GM12878 (cell line): ENCODE measurements at regions not wholly inside any gene's neighbourhood (a gene's known extent, or its start where the extent isn't known, plus 50 kb on each side); places are given as distances from the start of the nearest gene placed in this dataset.

Experiments used
- ATAC-seq: fragments of 200-7000 bp; cut with Tn5 transposase; 3 replicates; pipeline ENCODE4 v1.9.1; 2020; ENCODE audit warnings: mild to moderate bottlenecking, moderate library complexity
- BruUV-seq: library from RNA; stranded (reverse); fragments of 400-500 nt; replicated peaks from 2 replicates; lab custom pipeline; 2021; lab: Mats Ljungman, UMichigan
- CTCF ChIA-PET: fragments of 300-600 bp; sonication (Branson Sonifier 250); formaldehyde crosslinking; extraction: SDS; loops from one replicate; lab custom pipeline; 2021; ENCODE audit warnings: inconsistent platforms; lab: Yijun Ruan, JAX
- POLR2A ChIA-PET: fragments of 350-600 bp; formaldehyde crosslinking; extraction: SDS; loops from one replicate; lab custom pipeline; 2021; ENCODE audit warnings: inconsistent platforms; lab: Charles Lee
- RAD21 ChIA-PET: fragments of 300-600 bp; sonication (Branson Sonifier 250); formaldehyde crosslinking; loops from one replicate; lab custom pipeline; 2023; ENCODE audit warnings: antibody characterized with exemption; ENCODE audit not compliant: unreplicated experiment; lab: Charles Lee
- SMC1A ChIA-PET: fragments of 300-600 bp; sonication (Branson Sonifier 250); formaldehyde crosslinking; loops from one replicate; lab custom pipeline; 2023; ENCODE audit not compliant: unreplicated experiment, uncharacterized antibody; lab: Charles Lee
- DNase-seq: peaks from one replicate; pipeline ENCODE4 v3.0.0-alpha.2; 2011; ENCODE audit warnings: low read depth, low spot score
- FAIRE-seq: peaks from 3 replicates; lab custom pipeline; 2011; peaks lifted over from hg19 to GRCh38; lab: Jason Lieb, UNC
- H2AFZ ChIP-seq: 2 replicates; pipeline ENCODE4 v1.6.0; 2011; ENCODE audit warnings: low read depth, low read length, control low read depth; ENCODE audit not compliant: control insufficient read depth
- H3K27ac ChIP-seq: 2 replicates; pipeline ENCODE4 v1.5.1; 2011; ENCODE audit warnings: control low read depth; ENCODE audit not compliant: control insufficient read depth, insufficient read depth
- H3K27me3 ChIP-seq, 2 experiments: replicated peaks in 1 of 2; 2 replicates each; pipeline versions ENCODE4 v1.6.0 to v1.6.1; 2011; ENCODE audit warnings: low read length in 1 of 2; ENCODE audit not compliant: control insufficient read depth in 2 of 2, insufficient read depth in 2 of 2
- H3K36me3 ChIP-seq, 2 experiments: 2 replicates each; pipeline ENCODE4 v1.5.1; 2011; ENCODE audit warnings: low read length in 1 of 2; ENCODE audit not compliant: control insufficient read depth in 2 of 2, insufficient read depth in 2 of 2
- H3K4me1 ChIP-seq: 2 replicates; pipeline ENCODE4 v1.6.1; 2011; ENCODE audit warnings: mild to moderate bottlenecking, low read length, moderate library complexity, mixed read lengths; ENCODE audit not compliant: control insufficient read depth, insufficient read depth
- H3K4me2 ChIP-seq: 2 replicates; pipeline ENCODE4 v1.6.0; 2011; ENCODE audit warnings: control low read depth; ENCODE audit not compliant: control insufficient read depth, insufficient read depth
- H3K4me3 ChIP-seq: fragments of 200-600 bp; sonication (generic); 2 replicates; pipeline ENCODE4 v1.5.1; 2016
- H3K79me2 ChIP-seq: 2 replicates; pipeline ENCODE4 v1.6.0; 2011; ENCODE audit warnings: low read length; ENCODE audit not compliant: control insufficient read depth, insufficient read depth
- H3K9ac ChIP-seq: 2 replicates; pipeline ENCODE4 v1.8.0; 2011; ENCODE audit warnings: low read length, control low read depth, mixed read lengths; ENCODE audit not compliant: control insufficient read depth, insufficient read depth
- H3K9me3 ChIP-seq: replicated peaks from 3 replicates; pipeline ENCODE4 v1.5.1; 2011; ENCODE audit warnings: mild to moderate bottlenecking, low read length; ENCODE audit not compliant: control insufficient read depth, insufficient read depth
- H4K20me1 ChIP-seq: 2 replicates; pipeline ENCODE4 v1.6.0; 2011; ENCODE audit not compliant: control insufficient read depth, insufficient read depth
- CREB1 ChIP-seq: IDR thresholded peaks from 2 replicates; pipeline ENCODE4 v1.6.1; 2012; ENCODE audit warnings: low read depth, mild to moderate bottlenecking, inconsistent platforms
- E4F1 ChIP-seq: fragments of 450-650 bp; IDR thresholded peaks from 2 replicates; pipeline ENCODE4 v1.6.1; 2018; ENCODE audit warnings: borderline replicate concordance, mild to moderate bottlenecking; ENCODE audit not compliant: partially characterized antibody
- FOXK2 ChIP-seq: fragments of 450-650 bp; IDR thresholded peaks from 2 replicates; pipeline ENCODE4 v1.6.1; 2017; ENCODE audit warnings: mild to moderate bottlenecking, moderate library complexity
- FOXM1 ChIP-seq: IDR thresholded peaks from 2 replicates; pipeline ENCODE4 v1.6.1; 2012; ENCODE audit warnings: low read depth, mild to moderate bottlenecking, inconsistent platforms, low read length, moderate library complexity
- HCFC1 ChIP-seq: fragments of 150-350 bp; IDR thresholded peaks from 2 replicates; pipeline ENCODE4 v1.6.1; 2014; ENCODE audit warnings: low read length
- IKZF2 ChIP-seq, 2 experiments: fragments of 450-650 bp; IDR thresholded peaks; 2 replicates each; pipeline ENCODE4 v1.6.1; 2017; ENCODE audit warnings: mild to moderate bottlenecking in 2 of 2, moderate library complexity in 2 of 2
- LARP7 ChIP-seq: fragments of 450-650 bp; IDR thresholded peaks from 2 replicates; pipeline ENCODE4 v1.6.1; 2017; ENCODE audit warnings: mild to moderate bottlenecking
- MXI1 ChIP-seq: fragments of 150-350 bp; IDR thresholded peaks from 2 replicates; pipeline ENCODE4 v1.6.1; 2011; ENCODE audit warnings: low read depth, mild to moderate bottlenecking, inconsistent platforms, low read length, improper control_type of control experiment
- NFXL1 ChIP-seq: fragments of 450-650 bp; IDR thresholded peaks from 2 replicates; pipeline ENCODE4 v1.6.1; 2017; ENCODE audit warnings: antibody characterized with exemption, mild to moderate bottlenecking, borderline replicate concordance
- PML ChIP-seq: IDR thresholded peaks from 2 replicates; pipeline ENCODE4 v1.6.1; 2012; ENCODE audit warnings: low read length, inconsistent platforms
- RBBP5 ChIP-seq: fragments of 200-600 bp; sonication (generic); conservative IDR thresholded peaks from 2 replicates; pipeline ENCODE4 v1.6.1; 2016
- SMARCA5 ChIP-seq: fragments of 450-650 bp; IDR thresholded peaks from 2 replicates; pipeline ENCODE4 v1.6.1; 2017; ENCODE audit warnings: mild to moderate bottlenecking
- SPI1 ChIP-seq: IDR thresholded peaks from 2 replicates; pipeline ENCODE4 v1.6.1; 2011; ENCODE audit warnings: low read depth, mild to moderate bottlenecking, low read length, moderate library complexity, borderline replicate concordance; ENCODE audit not compliant: insufficient read depth
- SREBF2 ChIP-seq: IDR thresholded peaks from 2 replicates; pipeline ENCODE4 v1.6.1; 2012; ENCODE audit warnings: mild to moderate bottlenecking, low read length
- TCF3 ChIP-seq: IDR thresholded peaks from 2 replicates; pipeline ENCODE4 v1.6.1; 2012; ENCODE audit warnings: low read depth, mild to moderate bottlenecking, low read length, borderline replicate concordance; ENCODE audit not compliant: insufficient read depth
- TCF7 ChIP-seq: IDR thresholded peaks from 2 replicates; pipeline ENCODE4 v1.6.1; 2014; ENCODE audit warnings: antibody characterized with exemption, borderline replicate concordance
- YY1 ChIP-seq: IDR thresholded peaks from 2 replicates; pipeline ENCODE4 v1.6.1; 2011; ENCODE audit warnings: low read depth, mild to moderate bottlenecking, low read length
- ZSCAN29 ChIP-seq: fragments of 450-650 bp; IDR thresholded peaks from 2 replicates; pipeline ENCODE4 v1.6.1; 2017; ENCODE audit warnings: mild to moderate bottlenecking, moderate library complexity
- WGBS: methylation state at CpG from one replicate; pipeline ENCODE4 v1.1.6; 2016; ENCODE audit warnings: low lambda C conversion rate; ENCODE audit not compliant: insufficient replicate concordance, insufficient coverage; ENCODE audit errors: missing lambda C conversion rate; 5-methylcytosine and 5-hydroxymethylcytosine counted together
- in situ Hi-C: fragments of 300-500 bp; cut with MboI; formaldehyde crosslinking; loops from 9 replicates; pipeline ENCODE4 v1.14.3; 2018; ENCODE audit warnings: mixed read lengths
- intact Hi-C: fragments of 100-400 bp; cut with micrococcal nuclease; formaldehyde crosslinking; loops from one replicate; pipeline ENCODE4 v1.14.2; 2022; ENCODE audit not compliant: unreplicated experiment

- no TSS peak for BruUV-seq
- Histone ChIP-seq H3K4me1 (no peaks in the 10 kb centered on the region), H3K9ac (no peak overlapping the region), H3K79me2 (no peaks in the 10 kb centered on the region), H4K20me1 (no peaks in the 10 kb centered on the region), H3K27ac (no peak overlapping the region), H3K4me3 (no peak overlapping the region), H3K9me3 (no peaks in the 10 kb centered on the region), H3K27me3 (no peaks in the 10 kb centered on the region; a peak in 2 of 4 replicates), H2AFZ (no peak overlapping the region), H3K4me2 (no peak overlapping the region), H3K36me3 (no peaks in the 10 kb centered on the region)
- RAD21 ChIA-PET = no interaction called here
- TF ChIP-seq MXI1 = no peak
- no peak for TF ChIP-seq RBBP5
- no peak for TF ChIP-seq FOXK2
- TF ChIP-seq LARP7 = no peak
- no peak for TF ChIP-seq YY1
- no peak for TF ChIP-seq TCF3
- TF ChIP-seq SMARCA5 = no peak
- DNase-seq (no peak), FAIRE-seq (no peak), ATAC-seq (no peak)
- in situ Hi-C loops = no loop called here
- WGBS = 45% methylated on average over 3 of the region's 3 CpGs
- CTCF ChIA-PET = no interaction called here
- POLR2A ChIA-PET = no interaction called here
- SMC1A ChIA-PET = interaction anchor here (0.6 kb wide), 1 partner anchor 1055 kb away, joined by 3 read pairs; no protein-coding TSS in a partner anchor
- intact Hi-C loops = no loop called here
These were observed 159.9 kb downstream of the LINC00237 start for GRCh38 chr20:20946122-20946759.

GRCh38 chr20:20941468-20941889 is 164.7 kb downstream of the LINC00237 start:
- no peak overlapping the region for H3K4me3 ChIP-seq
- in situ Hi-C loops = no loop called here
- no peaks in the 10 kb centered on the region for H3K4me1 ChIP-seq
- no TSS peak for BruUV-seq
- WGBS = 60% methylated on average over 2 of the region's 2 CpGs
- intact Hi-C loops = no loop called here
- no peak overlapping the region for H3K4me2 ChIP-seq
- SMC1A ChIA-PET = no interaction called here
- ATAC-seq (no peak), DNase-seq (no peak), FAIRE-seq (no peak)
- H2AFZ ChIP-seq = no peak overlapping the region
- CTCF ChIA-PET = no interaction called here
- POLR2A ChIA-PET = no interaction called here
- H3K9ac ChIP-seq = no peak overlapping the region
- H3K79me2 ChIP-seq = no peaks in the 10 kb centered on the region
- no peaks in the 10 kb centered on the region for H3K9me3 ChIP-seq
- no peak overlapping the region for H3K27ac ChIP-seq
- H4K20me1 ChIP-seq = no peaks in the 10 kb centered on the region
- RAD21 ChIA-PET = no interaction called here
- H3K27me3 ChIP-seq = no peaks in the 10 kb centered on the region; a peak in 1 of 4 replicates
- H3K36me3 ChIP-seq = no peaks in the 10 kb centered on the region
- TF ChIP-seq TCF7 (no peak), PML (no peak), CREB1 (no peak), SPI1 (no peak), FOXM1 (no peak), SREBF2 (no peak), TCF3 (no peak), E4F1 (no peak), IKZF2 (IDR thresholded peaks at IDR 0.05) (no peak), HCFC1 (no peak), ZSCAN29 (no peak), NFXL1 (no peak)
